ENCODE measurements at regions not wholly inside any gene's neighbourhood (a gene's known extent, or its start where the extent isn't known, plus 50 kb on each side); places are given as distances from the start of the nearest gene placed in this dataset.

DNA sequence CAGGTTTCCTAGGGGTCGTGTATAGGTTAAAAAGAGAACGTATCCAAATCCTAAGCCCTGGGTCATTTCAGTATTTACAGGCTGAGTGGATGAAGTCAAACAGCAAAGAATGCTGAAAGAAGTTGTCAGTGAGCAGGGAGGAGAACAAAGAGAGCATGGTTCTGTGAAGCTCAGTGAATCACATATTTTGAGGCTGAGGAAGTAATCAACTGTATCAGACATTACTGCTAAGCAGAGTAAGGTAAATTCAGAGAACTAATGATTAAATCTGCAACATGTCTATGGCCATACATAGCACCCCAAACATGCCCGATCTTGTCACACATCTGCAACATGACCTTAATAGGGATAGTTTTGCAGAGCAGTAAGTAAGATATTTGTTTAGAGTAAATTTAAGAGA is 1130.3 kb downstream of the RAPGEF2 start:
- DNase-seq (no peak), ATAC-seq (no peak)
- intact Hi-C loops (cut with DNase I, micrococcal nuclease): no loop called here
- H3K9me3 ChIP-seq: no peaks in the 10 kb centered on the region
- H3K36me3 ChIP-seq (ENCODE audit: low read depth): no peaks in the 10 kb centered on the region
- H3K4me1 ChIP-seq (ENCODE audit: low read depth): no peaks in the 10 kb centered on the region
- TF ChIP-seq, protein P1, sequence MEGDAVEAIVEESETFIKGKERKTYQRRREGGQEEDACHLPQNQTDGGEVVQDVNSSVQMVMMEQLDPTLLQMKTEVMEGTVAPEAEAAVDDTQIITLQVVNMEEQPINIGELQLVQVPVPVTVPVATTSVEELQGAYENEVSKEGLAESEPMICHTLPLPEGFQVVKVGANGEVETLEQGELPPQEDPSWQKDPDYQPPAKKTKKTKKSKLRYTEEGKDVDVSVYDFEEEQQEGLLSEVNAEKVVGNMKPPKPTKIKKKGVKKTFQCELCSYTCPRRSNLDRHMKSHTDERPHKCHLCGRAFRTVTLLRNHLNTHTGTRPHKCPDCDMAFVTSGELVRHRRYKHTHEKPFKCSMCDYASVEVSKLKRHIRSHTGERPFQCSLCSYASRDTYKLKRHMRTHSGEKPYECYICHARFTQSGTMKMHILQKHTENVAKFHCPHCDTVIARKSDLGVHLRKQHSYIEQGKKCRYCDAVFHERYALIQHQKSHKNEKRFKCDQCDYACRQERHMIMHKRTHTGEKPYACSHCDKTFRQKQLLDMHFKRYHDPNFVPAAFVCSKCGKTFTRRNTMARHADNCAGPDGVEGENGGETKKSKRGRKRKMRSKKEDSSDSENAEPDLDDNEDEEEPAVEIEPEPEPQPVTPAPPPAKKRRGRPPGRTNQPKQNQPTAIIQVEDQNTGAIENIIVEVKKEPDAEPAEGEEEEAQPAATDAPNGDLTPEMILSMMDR (IDR thresholded peaks at IDR 0.05): no peak
- H3K4me3 ChIP-seq: no peak overlapping the region

DNA sequence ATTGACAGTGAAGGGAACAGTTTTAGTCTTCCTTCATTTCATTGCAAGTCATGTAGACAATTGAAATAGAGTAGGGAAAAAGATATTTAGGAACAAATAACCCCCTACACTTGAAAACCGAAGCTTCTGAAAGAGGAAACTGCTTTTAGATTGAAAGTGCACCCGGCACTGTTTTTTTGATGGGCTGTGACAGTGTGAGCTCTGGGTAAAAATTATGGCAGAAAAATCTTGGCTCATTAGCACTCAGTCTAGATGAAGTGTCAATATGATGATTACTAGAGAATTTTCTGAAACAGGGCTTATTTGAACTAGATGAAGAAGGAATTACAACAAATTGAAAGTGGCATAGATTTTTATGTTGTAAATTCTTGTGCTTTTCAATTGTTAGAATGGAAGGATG is 1132.4 kb downstream of the RAPGEF2 start:
- H3K36me3 ChIP-seq (ENCODE audit: low read depth): no peaks in the 10 kb centered on the region
- no peak overlapping the region for H3K4me3 ChIP-seq
- intact Hi-C loops (cut with DNase I, micrococcal nuclease): no loop called here
- no peak for DNase-seq
- TF ChIP-seq, protein P1 (IDR thresholded peaks at IDR 0.05): no peak
- no peak for ATAC-seq
- no peaks in the 10 kb centered on the region for H3K4me1 ChIP-seq (ENCODE audit: low read depth)
- no peaks in the 10 kb centered on the region for H3K9me3 ChIP-seq

DNA sequence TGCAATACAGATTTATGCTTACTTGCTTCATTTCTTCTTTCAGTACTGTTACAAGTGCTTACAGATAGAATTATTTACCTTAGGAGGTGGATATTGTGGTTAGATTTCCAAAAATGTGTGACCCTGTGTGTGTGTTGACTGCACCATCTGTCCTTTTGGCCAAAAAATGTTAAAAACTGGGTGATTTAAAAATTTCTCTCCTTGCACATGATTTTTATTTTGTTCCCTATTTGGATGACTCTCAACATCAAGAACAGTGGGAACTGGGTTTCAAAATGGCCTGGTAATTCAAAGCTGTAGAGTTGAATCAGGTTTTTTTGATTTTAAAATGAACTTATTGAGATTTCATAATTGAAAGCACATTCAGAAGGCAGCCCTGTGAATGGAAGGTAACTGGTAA is 1132.9 kb downstream of the RAPGEF2 start:
- ATAC-seq: no peak
- Histone ChIP-seq H3K4me1 (ENCODE audit: low read depth) (no peaks in the 10 kb centered on the region), H3K9me3 (no peaks in the 10 kb centered on the region), H3K36me3 (ENCODE audit: low read depth) (no peaks in the 10 kb centered on the region), H3K4me3 (no peak overlapping the region)
- TF ChIP-seq, protein P1 (IDR thresholded peaks at IDR 0.05): no peak
- intact Hi-C loops (cut with DNase I, micrococcal nuclease): no loop called here
- no peak for DNase-seq

DNA sequence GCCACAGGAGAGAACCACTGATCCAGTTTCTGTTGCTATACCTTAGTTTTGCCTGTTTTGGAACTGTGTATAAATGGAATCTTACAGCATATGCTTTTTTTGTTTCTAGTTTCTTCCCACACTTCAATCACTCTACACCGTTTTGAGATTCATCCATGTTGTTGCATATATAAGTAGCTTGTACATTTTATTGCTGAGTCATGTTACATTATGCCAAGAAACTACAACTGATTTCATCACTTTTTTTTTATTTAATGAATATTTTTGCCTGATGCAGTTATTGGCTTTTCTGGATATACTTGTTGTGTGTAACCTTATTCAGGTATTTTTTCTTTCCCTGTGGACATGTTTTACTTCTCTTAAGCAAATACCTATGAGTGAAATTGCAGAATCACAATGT is 1135.9 kb downstream of the RAPGEF2 start:
- Histone ChIP-seq H3K4me3 (no peak overlapping the region), H3K36me3 (ENCODE audit: low read depth) (no peaks in the 10 kb centered on the region), H3K4me1 (ENCODE audit: low read depth) (no peaks in the 10 kb centered on the region), H3K9me3 (no peaks in the 10 kb centered on the region)
- DNase-seq: no peak
- TF ChIP-seq, protein P1 (IDR thresholded peaks at IDR 0.05): no peak
- intact Hi-C loops (cut with DNase I, micrococcal nuclease): no loop called here
- ATAC-seq: no peak

DNA sequence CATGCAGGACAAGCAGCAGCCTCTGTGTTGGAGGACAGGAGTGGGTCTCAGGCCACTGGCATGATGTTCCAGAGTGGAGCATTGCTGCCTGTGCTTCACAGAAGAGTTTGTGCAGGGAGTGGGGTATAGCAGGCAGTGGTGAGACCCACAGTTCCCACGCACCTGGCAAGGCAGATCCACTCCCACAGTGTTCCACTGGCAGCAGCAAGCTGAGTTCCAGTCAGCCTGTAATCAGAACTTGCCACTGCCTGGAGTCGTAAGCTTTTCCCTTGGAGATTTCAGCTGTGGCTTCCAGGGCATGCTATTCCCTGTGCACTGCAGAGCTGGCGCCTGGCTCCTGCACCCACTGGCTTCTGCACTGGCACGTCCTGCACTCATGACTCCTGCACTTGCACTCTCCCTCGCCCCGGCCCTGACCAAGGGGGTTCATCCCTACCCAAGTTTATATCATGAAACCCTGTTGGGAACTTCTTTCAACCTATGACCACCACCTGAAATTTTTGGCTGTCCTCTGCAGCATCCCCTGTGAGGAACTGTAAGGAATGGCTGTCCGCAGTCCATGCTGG is 1144.3 kb downstream of the RAPGEF2 start:
- DNase-seq (peak in 1 of 3 donors; percentile 39), ATAC-seq (no peak)
- Histone ChIP-seq H3K9me3 (no peaks in the 10 kb centered on the region), H3K4me1 (ENCODE audit: low read depth) (no peaks in the 10 kb centered on the region), H3K36me3 (ENCODE audit: low read depth) (no peaks in the 10 kb centered on the region), H3K4me3 (no peak overlapping the region)
- intact Hi-C loops (cut with DNase I, micrococcal nuclease): no loop called here
- TF ChIP-seq, protein P1 (IDR thresholded peaks at IDR 0.05): no peak

Data from mucosa of descending colon (tissue), 3 donors.